Suppressor macrophage treated with lipopolysaccharide for 4 hours (primary cell): ENCODE measurements at regions not wholly inside any gene's neighbourhood (a gene's known extent, or its start where the extent isn't known, plus 50 kb on each side); places are given as distances from the start of the nearest gene placed in this dataset.
"Not testable (repeated sequence)": the region's sequence is repeated elsewhere in the genome, so short reads cannot be mapped to it uniquely, and the experiment has no call there.

Experiments used
- DNase-seq: peaks from one replicate; pipeline ENCODE4 v3.0.0-alpha.2; 2020

DNA sequence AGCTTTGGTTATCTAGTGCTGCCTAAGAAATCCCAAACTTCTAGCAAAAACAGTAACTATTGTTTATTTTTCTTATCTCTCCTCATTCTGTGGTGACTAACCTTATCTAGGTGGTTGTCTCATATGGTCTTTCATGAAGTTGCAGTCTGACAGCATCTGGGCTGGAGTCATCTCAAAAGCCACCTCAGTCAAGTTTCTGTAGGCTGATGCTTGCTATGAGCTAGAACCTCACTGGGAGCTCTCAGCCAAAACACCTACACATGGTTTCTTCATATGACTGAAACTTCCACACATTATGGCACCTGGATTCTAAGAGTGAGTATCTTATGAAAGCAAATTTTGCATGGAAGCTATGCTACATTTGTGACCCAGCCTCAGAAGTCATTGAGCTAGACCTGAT lies 596.4 kb upstream of the VRK2 start:
- DNase-seq = no peak

DNA sequence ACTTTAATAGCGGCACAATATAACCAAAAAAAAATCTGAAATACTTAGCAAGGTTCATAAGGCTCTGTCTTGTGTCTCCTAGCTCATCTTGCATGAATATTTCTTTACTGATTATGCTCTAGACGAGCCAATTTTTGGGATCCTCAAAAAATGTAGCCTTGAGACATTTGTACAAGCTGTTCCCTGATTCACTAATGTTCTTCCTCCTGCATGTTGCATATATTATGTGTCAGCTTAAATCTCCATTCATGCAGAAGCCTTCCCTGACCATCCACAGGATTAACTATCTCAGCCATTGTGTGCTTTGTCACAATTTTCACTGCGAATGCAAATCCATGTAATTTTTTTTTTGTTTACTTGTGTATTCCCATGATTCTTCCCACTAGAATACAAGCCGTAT lies 594.0 kb upstream of the VRK2 start:
- DNase-seq = no peak

GRCh38 chr2:57453945-57454344 lies 592.7 kb upstream of the VRK2 start:
- DNase-seq = no peak

DNA sequence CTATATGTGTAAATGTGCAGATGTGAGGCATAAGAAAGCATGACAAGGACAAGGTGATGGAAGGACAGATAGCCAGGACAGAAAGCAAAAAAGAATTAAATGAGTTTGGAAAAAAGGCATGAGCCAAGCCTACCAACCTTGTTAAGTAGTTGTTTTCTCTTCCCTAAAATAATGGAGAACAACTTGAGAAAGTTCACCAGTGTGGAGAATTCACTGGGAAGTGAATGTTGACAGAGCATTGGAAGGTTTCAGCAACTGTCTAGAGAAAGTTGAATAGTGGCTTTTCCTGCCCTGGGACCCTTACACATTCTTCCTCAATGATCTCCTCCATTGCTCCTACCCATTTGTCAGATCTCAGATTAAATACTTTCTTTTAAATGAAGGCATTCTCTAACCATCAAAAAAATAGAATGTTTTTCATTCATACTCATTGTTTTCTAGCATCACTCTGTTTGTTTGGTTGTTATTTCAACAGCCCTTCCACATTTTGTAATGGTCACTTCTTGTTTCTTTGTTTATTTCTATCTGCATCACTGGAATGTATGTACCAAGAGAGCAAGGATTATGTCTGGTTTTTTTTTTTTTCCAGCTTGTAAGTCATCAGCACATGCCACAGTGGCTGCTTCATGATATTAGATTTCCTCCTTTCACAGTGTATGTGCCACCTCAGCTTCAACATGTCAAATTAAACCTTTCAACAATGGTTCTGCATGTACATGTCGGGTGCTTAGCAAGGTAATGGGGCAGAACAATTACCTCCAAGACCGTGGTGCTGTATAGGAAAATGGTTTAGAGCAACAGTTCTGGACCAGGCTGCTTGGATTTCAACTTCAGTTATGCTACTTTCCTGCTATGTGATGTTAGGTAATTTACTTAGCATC lies 586.0 kb upstream of the VRK2 start:
- peak; percentile 21 for DNase-seq

GRCh38 chr2:57461624-57462023 lies 585.0 kb upstream of the VRK2 start:
- no peak for DNase-seq

GRCh38 chr2:57465067-57465466 lies 581.5 kb upstream of the VRK2 start:
- no peak for DNase-seq

DNA sequence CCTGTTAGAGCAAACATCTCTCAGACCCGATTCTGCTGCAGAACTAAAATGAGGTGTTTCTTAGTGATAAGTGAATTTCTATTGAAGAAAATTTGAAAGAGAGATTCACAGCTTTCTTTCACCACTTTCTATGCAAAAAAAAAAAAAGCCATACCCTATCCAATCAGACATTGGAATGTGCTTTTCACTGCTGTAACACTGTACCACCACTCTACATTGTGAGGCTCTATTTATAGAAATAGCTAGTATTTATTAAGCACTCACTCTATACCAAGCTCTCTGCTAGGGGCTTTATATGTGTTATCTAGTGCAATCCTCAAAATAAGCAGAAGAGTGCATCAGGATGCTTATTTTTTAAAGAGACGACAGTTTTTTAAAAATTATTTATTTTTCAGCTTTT lies 580.6 kb upstream of the VRK2 start:
- no peak for DNase-seq

DNA sequence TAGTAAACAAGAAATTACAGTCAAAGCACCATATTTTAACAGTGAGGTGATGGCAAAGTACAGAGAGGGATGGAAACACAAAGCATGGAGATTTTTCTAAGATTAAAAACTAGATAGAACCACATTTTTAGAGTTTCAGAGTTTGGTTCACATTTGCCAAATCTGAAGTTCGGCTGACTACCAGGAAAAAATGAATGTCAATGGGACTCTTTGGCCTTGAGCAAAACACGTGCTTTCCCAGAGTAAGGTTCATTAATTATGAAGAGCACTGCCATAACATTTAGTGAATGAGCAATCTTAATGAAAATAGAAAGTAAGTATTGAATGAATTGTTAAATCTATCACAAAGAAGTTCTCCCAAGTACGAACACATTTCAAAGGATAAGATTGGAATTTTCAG lies 571.2 kb upstream of the VRK2 start:
- DNase-seq = no peak

DNA sequence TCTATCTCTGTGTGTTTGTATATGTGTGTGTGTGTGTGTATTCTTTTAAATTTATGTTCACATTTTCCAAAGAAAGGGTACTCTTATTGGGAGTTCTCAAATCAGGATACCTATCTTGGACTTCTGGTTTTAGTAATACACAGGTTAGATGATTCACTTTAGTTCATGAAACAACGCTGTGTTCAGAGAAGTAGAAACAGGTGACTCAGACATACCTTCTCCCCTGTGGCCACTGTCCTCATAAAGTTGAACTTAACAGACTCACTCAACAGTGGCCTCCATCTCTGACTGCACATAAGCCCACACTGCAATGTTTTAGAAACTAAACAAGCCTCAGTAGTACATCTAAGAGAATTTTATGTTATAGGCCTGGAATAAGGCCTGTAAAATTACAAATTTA lies 566.6 kb upstream of the VRK2 start:
- no peak for DNase-seq

DNA sequence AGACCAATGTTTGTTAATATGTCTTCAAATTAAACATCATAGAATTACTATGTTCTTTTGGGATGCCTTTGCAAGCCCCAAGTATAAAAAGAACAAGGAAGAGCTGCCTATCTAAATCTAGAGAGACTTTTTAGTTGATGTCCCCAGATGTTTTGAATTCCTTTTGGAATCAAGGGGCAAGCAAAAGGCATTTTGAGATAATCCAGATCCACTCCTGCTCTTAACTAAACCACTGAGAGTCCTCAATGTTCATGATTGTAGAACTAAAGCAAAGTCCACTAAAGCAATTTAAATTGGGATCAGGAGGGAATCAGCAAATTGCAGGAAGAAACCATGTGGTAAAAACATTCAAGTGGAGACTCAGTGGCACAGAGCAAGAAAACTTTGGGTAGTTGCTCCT lies 558.5 kb upstream of the VRK2 start:
- DNase-seq = no peak

GRCh38 chr2:57490741-57491140 lies 555.9 kb upstream of the VRK2 start:
- peak; percentile 36 for DNase-seq

- DNase-seq = no peak
These were observed 555.4 kb upstream of the VRK2 start for GRCh38 chr2:57491213-57491612.

DNA sequence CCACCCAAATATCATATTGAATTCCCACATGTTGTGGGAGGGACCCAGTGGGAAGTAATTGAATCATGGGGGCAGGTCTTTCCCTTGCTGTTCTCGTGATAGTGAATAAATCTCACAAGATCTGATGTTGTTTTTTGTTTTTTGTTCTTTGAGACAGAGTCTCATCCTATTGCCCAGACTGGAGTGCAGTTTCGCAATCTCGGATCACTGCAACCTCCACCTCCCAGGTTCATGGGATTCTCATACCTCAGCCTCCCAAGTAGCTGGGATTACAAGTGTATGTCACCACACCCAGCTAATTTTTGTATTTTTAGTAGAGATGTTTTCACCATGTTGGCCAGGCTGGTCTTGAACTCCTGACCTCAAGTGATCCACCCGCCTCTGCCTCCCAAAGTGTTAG lies 552.6 kb upstream of the VRK2 start:
- not testable (repeated sequence) for DNase-seq

GRCh38 chr2:57497489-57498096 lies 549.0 kb upstream of the VRK2 start:
- DNase-seq = peak; percentile 81

DNA sequence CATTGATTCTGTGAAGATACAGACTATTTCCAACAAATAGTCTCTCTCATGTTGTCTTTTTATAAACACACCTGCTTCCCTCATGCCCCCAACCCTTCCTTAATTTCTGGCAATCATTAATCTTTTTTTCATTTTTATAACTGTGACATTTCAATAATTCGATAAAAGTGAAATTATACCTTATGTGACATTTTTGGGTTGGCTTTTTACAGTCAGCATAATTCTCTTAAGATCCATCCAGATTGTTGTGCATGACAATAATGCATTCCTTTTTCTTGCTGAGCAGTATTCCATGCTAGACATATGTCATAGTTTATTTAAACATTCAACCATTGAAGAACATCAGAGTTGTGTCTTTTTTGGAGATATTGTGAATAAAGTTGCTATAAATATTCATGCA lies 541.8 kb upstream of the VRK2 start:
- no peak for DNase-seq

DNA sequence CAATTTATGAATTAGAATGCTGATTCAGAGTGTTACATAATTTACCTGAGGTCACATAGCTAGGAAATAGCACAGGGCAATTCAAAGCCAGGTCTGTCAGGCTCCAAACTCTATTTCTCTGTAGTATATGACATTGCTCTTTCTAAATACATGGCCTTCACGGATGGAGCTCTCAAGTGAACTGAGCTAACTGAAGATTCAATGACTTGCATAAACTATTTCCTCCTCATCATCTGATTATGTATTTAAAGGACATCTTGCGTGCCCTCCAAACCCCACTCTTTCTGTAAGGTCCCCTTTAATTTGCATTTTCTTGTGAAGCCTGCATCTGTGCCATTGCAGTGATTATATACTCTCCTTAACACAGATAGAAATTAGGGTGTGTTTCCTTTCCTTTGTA lies 537.4 kb upstream of the VRK2 start:
- no peak for DNase-seq

DNA sequence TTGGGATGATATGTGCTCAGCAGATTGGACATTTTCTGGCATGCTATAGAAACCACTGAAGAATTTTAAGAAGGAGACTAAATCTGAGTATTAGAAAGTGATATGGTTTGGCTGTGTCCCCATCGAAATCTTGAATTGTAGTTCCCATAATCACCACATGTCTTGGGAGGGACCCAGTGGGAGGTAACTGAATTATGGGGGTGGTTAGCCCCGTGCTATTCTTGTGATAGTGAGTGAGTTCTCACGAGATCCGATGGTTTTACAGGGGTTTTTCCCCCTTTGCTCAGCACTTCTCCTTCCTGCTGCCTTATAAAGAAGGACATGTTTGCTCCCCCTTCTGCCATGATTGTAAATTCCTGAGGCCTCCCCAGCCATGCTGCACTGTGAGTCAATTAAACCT lies 535.9 kb upstream of the VRK2 start:
- DNase-seq = no peak

DNA sequence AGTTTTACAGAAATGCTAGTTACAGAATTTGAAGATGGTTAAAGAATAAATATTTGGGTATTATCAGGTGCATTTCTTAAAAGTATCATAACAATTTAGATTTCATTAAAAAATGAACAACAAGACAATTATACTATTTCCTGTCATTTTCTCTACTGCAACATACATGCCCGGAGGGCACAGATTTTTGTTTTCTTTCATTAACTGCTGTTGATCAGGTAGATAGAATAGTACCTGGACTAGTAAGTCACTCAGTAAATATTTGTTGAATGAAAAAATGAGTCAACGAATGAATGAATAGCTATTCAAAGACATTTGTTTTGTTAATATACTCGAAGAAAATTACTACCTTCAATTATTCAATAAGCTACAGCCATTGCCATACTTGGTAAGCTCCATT lies 531.2 kb upstream of the VRK2 start:
- no peak for DNase-seq

- peak; percentile 69 for DNase-seq
These were observed 529.8 kb upstream of the VRK2 start for GRCh38 chr2:57516698-57517340.

- DNase-seq = no peak
These were observed 523.3 kb upstream of the VRK2 start for GRCh38 chr2:57523304-57523703.

DNA sequence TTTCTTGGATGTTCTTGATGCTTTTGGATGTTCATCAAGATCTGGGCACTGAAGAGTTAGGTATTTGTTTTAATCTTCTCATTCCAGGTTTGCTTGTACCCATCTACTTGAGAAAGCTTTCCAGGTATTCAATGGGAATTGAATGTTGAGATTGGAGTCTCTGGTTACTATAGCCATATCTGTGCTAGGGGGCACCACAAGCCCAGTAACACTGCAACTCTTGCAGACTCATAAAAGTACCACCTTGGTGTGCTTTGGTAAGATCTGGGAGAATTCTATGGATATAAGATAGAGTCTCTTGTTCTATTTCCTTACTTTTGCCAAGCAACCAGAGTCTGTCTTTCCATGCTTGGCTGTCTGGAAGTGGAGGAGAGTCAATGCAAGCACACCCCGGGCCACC lies 518.9 kb upstream of the VRK2 start:
- DNase-seq = no peak

DNA sequence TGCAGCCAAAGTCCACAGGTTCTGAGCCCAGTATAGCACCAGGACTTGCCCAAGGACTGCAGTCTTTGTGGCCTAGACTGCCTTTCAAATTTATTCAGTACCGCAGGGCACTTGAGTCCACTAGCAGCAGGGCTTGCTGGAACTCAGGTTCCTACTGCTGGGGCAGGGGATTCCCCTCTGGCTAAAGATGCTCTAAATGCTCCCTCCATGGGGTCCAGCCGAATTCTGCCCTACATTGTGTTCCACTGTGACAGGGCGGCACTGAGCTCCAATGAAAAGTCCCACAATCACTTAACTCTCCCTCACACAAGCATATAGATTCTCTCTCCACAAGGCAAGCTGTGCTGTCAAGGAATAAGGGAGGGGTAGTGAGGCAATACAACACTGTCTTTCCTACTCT lies 518.1 kb upstream of the VRK2 start:
- no peak for DNase-seq

GRCh38 chr2:57534358-57534757 lies 512.2 kb upstream of the VRK2 start:
- no peak for DNase-seq

DNA sequence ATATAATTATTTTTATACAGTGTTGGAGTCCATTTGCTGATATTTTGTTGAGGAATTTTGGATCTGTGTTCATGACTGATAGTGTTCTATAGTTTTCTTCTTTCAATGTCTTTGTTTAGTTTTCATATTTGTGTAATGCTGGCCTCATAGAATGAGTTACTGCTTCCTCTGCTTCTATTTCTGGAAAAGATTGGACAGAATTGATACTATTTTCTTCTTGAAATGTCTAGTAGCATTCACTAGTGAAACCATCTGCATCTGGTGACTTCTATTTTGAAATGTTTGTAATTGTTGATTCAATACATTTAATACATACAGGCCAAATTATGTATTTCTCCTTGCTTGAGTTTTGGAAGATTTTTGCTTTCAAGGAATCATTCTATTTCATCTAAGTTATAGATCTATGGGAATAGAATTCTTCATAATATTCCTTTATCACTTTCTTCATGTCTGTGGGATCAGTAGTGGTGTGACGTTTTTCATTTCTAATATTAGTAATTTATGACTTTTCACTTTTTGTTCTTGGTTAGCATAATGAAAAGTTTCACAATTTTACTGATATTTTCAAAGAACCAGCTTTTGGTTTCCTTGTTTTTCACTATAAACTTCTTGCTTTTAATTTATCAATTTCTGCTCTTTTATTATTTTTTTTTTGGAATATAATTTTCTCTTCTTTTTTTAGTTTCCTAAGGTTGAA lies 509.9 kb upstream of the VRK2 start:
- no peak for DNase-seq
